Activated CD4-positive, alpha-beta T cell treated with anti-CD3 and anti-CD28 coated beads for 4 hours (primary cell): ENCODE measurements at regions not wholly inside any gene's neighbourhood (a gene's known extent, or its start where the extent isn't known, plus 50 kb on each side); places are given as distances from the start of the nearest gene placed in this dataset.
"Not testable (repeated sequence)": the region's sequence is repeated elsewhere in the genome, so short reads cannot be mapped to it uniquely, and the experiment has no call there.

Source experiments
- DNase-seq, 2 donors: peaks; one replicate each; pipeline ENCODE4 v3.0.0-alpha.2; 2020

DNA sequence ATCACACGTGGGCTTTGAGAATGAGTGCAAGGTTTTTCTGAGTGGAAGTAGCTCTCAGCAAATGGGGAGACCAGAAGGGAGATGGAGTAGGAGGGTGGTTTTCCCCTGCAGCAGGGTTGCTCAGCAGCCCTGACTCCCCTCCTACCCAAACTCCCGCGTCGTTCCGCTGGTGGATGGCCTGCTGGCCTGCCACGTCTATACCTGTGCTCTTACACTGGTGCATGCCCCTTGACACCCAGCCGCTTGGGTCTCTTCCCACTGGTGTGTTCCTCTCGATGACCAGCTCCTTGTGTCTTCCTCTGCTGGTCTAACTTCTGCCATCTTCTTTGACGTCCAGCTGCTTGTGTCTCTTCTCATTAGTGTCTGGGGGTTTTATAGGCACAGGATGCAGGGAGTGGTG lies 1797.9 kb downstream of the NCAM2 start:
- no peak for DNase-seq

GRCh38 chr21:22804151-22804550 lies 1805.9 kb downstream of the NCAM2 start:
- no peak for DNase-seq

GRCh38 chr21:22806278-22806677 lies 1808.1 kb downstream of the NCAM2 start:
- DNase-seq = no peak

DNA sequence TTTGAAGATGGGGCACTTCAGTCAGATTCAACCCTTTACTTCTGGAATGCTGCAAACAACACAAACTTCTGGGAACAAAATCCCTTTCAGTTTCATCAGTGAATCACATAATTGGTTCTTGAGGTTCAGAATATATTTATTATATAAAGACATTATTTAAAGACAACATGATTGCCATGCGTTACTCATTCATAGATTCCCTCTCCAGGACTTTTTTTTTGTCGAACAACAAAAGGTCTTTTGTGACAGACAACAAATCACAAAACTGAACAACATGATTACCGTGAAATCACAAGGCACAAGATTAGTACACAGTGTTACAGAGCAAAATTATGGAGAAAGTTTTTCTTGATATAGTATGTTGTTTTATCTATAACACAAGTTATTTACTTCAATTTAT lies 1815.0 kb downstream of the NCAM2 start:
- DNase-seq = no peak

GRCh38 chr21:22818681-22819485 lies 1820.7 kb downstream of the NCAM2 start:
- DNase-seq = not testable (repeated sequence)

DNA sequence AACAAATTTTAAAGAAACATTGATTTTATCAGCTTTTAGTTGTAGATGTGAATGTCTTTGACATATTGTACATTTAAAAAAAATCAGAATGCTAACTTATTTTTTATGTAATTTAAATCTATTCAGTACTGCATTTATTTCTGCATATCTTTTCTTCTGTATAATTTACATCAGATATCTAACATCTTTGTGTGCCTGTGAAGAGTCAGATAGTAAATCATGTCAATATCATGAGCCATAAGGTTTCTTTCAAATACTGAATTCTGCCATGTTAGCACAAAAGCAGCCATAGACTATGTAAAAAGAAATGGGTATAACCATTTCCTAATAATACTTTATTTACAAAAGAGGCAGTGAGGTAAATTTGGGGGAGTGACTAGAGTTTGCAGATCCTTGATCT lies 1829.2 kb downstream of the NCAM2 start:
- no peak for DNase-seq

DNA sequence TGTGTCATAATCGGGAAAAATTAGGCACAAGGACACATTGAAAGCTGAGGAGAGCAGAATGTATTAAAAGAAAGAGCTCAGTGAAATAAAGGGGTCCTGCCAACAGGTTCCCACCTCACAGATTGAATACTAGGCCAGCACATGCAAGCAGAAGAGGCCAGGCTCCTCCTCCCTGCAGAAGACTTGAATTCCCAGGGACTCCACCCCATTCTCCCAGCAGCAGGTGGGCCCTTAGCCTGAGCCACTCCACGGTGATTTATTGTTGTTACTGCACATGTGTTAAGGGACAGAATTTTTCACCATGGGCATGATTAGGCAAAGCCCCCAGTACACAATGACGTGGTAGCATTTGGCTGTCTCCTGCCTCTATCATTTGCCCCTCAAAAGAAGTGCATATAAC lies 1844.7 kb downstream of the NCAM2 start:
- DNase-seq = no peak

DNA sequence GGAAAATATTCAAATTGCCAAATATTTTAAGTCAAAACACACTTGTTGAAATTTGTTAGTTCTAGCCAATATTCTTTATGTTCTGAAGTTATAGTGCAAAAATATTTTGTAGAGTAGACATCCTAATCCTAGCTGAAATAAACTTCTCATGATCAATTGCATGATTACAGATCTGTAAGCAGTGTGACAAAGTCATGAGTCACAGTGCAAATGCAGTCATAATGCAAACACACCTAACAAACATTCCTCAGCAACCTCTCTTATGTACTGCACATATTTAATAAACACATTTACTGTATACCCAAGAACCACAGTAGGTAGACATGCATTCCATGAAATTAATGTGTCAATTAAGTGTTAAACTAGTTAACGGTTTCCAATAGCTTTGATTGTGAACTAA lies 1857.4 kb downstream of the NCAM2 start:
- DNase-seq = no peak

DNA sequence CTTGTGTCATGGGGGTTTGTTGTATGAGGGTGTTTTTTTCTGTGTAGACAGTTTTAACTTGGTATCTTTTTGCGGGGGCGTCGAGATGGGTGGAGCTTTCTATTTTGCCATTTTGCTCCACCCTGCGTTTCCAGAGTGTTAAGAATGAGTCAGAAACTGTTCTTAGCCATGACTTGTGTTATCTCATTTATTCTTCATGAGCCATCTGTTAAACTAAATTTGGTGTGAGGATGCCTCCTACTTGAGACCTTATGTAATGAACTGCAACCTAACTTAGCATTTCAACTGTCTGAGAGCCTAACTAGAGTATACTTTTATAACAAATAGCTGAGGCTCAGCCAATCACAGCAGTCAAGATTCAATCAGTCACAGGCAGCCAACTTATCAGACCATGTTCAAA lies 1873.5 kb downstream of the NCAM2 start:
- no peak for DNase-seq

GRCh38 chr21:22880573-22880972 lies 1882.4 kb downstream of the NCAM2 start:
- DNase-seq = no peak

DNA sequence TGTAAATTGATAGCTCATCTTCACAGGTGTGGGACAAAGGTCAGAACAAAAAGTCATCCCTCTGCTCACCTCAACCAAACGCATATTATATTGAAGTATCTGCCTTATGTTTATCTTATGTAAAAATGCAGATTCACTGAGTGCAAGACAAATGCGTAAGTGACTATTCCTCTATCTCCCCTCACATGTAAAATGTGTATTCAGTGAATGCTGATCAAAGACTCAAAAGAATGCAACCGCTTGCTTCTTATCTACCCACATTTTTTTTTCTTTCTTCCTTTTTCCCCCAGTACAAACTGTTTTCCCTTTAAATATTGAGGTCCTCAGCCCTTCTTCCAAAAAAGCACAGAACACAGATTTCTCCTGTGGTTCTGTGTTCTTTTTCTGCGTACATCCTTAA lies 1882.9 kb downstream of the NCAM2 start:
- DNase-seq = no peak

GRCh38 chr21:22885079-22885478 lies 1886.9 kb downstream of the NCAM2 start:
- no peak for DNase-seq

DNA sequence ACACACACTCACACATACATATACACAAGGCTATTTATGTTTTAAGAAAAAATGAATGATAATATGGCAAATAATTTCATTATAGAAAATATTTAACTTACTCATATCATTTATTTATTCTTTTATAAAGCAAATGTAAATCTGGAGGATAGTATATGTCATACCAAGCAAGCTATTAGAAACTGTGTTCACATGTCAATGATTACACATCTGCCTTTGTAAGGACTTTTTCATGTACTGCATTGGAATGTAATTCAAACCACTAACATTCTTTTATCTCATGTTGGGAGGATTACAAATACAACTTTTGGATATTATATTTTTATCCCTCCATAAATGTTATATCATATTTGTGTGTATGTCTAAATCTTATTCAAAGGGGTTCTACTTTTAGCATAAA lies 1887.4 kb downstream of the NCAM2 start:
- no peak for DNase-seq

- no peak for DNase-seq
Measured at GRCh38 chr21:22889445-22889844, 1891.2 kb downstream of the NCAM2 start.

- no peak for DNase-seq
Measured at GRCh38 chr21:22890656-22891055, 1892.4 kb downstream of the NCAM2 start.

DNA sequence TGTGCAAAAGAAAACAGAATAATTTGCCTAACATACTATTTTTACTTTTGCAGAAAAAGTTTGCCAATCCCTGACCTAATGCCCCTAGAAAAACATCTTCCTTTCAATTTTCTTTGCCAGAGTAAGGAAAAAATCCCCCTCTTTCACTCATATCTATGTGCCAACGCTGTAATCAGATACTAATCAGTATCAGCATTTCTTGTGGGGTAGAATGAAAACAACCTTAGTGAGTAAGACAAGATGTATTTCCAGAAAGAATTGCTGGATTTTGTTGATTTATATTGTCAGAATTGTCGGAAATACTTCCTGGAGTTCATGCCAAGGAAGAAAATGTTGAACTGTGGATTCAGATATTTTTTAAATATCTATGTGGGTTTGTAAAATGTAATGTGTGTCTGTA lies 1893.8 kb downstream of the NCAM2 start:
- no peak for DNase-seq

DNA sequence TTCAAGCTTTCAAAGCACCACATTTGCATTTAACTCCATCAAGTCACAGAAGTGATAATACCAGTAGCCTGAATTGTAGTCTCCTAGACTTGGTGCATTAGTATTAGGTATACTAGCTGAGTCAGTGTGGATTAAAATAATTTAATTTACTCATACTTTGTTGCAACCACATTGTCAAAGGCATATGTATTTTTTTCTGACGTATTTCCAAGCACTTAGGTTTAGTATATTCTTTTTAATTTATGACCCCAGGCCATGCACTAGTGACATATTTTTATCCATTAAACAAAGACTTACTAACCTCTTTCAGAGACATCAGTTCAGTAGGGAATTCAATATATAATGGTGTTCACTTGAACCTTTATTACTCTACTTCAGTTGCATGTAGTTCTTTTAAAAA lies 1894.5 kb downstream of the NCAM2 start:
- no peak for DNase-seq

DNA sequence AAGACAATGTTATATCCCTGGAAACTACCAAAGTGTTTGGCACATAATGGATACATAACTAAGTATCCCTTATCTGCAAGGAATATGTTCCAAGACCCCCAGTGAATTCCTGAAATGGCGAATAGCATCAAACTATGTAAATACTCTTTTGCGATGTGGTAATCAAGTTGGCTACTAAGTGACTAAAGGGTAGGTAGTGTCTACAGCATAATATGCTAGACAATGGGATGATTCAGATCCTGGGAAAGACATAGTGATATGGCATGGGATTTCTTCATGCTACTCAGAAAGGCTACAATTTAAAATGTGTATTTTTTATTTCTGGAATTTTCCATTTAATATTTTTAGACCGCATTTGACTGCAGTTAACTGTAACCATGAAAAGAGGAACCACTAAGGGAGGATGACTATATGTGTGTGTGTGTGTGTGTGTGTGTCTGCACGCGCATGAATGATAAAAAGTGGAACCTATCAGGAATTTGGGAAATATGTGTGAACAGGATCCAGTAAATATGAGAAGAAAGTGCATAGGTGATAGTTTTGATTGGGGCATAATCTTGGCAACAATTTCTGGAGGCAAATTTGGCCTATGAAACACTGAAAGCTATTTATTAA lies 1899.9 kb downstream of the NCAM2 start:
- DNase-seq = no peak

DNA sequence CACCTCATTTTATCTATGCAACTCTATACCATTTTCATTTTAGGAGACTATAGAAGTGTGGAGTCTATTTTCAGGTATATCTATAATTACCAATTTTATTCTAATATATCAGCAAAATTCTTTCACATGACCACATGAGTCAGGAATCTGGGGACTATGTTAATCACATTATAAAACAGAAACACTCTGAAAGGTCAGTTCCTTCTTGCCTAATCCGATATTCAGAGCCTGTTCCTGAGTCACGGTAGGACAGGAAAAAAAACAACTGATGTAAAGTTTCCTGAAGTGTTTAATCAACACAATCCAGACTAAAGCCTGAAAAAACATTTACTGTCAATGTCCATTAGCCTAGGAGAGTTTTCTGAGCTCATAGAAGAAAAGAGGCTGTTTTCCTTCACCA lies 1902.3 kb downstream of the NCAM2 start:
- no peak for DNase-seq

- no peak for DNase-seq
Measured at GRCh38 chr21:22903851-22904250, 1905.6 kb downstream of the NCAM2 start.

DNA sequence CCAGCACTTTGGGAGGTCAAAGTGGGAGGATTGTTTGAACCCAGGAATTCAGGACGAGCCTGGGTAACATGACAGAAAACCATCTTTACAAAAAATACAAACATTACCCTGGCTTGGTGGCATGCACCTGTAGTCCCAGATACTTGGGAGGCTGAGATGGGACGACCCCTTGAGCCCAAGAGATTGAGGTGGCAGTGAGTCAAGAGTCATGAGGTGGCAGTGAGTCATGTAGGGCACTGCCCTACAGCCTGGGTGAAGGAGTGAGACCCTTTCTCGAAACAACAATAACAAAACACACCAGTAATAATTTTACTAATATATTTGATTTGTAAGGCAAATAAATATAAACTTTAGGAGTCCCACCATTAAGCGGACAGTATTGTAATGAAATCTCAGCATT lies 1906.2 kb downstream of the NCAM2 start:
- no peak for DNase-seq

GRCh38 chr21:22925032-22925431 lies 1926.8 kb downstream of the NCAM2 start:
- no peak for DNase-seq

DNA sequence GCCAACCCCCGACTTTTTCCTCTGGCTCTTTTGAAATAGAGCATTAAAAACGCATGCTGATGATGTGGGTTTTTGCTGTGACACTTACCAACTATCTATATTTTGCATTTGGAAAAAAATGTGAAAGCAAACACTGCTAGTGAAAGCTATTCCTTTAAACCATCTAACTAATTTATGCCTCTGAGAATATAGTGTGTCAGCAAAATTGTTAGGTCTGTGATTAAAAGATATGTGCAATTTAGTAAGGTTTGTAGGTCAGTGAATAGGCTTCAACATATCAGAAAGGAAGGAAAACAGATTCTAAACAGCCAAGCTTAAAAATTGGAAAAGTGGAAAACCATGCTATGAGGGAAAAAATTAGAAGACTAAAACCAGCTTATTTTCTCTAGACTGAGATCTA lies 1929.3 kb downstream of the NCAM2 start:
- no peak for DNase-seq

GRCh38 chr21:22941779-22942490 lies 1943.7 kb downstream of the NCAM2 start:
- DNase-seq = no peak
